WTC11 (cell line): ENCODE measurements at regions not wholly inside any gene's neighbourhood (a gene's known extent, or its start where the extent isn't known, plus 50 kb on each side); places are given as distances from the start of the nearest gene placed in this dataset.

ENCODE experiments used
- AFF4 ChIP-seq: sonication (generic); formaldehyde crosslinking; IDR thresholded peaks from 2 replicates; pipeline ENCODE4 v1.8.1; 2023; ENCODE audit warnings: mild to moderate bottlenecking, missing genetic modification reagents, borderline replicate concordance
- CTCF ChIP-seq: fragments of 200-600 bp; IDR thresholded peaks from 2 replicates; pipeline ENCODE4 v1.8.0; 2022; ENCODE audit warnings: antibody characterized with exemption
- FOXJ3 ChIP-seq: sonication (generic); formaldehyde crosslinking; IDR thresholded peaks from 2 replicates; pipeline ENCODE4 v1.9.0; 2021; ENCODE audit warnings: missing genetic modification reagents, mild to moderate bottlenecking, borderline replicate concordance
- FOXP4 ChIP-seq: sonication (generic); formaldehyde crosslinking; IDR thresholded peaks from 2 replicates; pipeline ENCODE4 v1.8.0; 2022; ENCODE audit warnings: mild to moderate bottlenecking, missing genetic modification reagents
- GRHL2 ChIP-seq: fragments of 250-450 bp; sonication (Bioruptor Pico); IDR thresholded peaks from 2 replicates; pipeline ENCODE4 v1.8.0; 2022; ENCODE audit warnings: mild to moderate bottlenecking, moderate library complexity; ENCODE audit not compliant: insufficient replicate concordance, severe bottlenecking
- IRF2 ChIP-seq: sonication (generic); formaldehyde crosslinking; IDR thresholded peaks from 2 replicates; pipeline ENCODE4 v1.8.0; 2022; ENCODE audit warnings: low read depth, missing genetic modification reagents, borderline replicate concordance
- MXD4 ChIP-seq: fragments of 250-450 bp; sonication (Bioruptor Pico); IDR thresholded peaks from 2 replicates; pipeline ENCODE4 v1.8.0; 2021; ENCODE audit warnings: mild to moderate bottlenecking, moderate library complexity, borderline replicate concordance
- NFE2L1 ChIP-seq: sonication (generic); formaldehyde crosslinking; IDR thresholded peaks from 2 replicates; pipeline ENCODE4 v1.8.1; 2023; ENCODE audit warnings: missing genetic modification reagents
- NR1H2 ChIP-seq: sonication (generic); formaldehyde crosslinking; IDR thresholded peaks from 2 replicates; pipeline ENCODE4 v1.9.0; 2021; ENCODE audit warnings: mild to moderate bottlenecking, moderate library complexity, missing genetic modification reagents
- PRDM15 ChIP-seq: sonication (generic); formaldehyde crosslinking; IDR thresholded peaks from 2 replicates; pipeline ENCODE4 v1.8.0; 2022; ENCODE audit warnings: missing genetic modification reagents
- USF1 ChIP-seq: sonication (generic); formaldehyde crosslinking; IDR thresholded peaks from 2 replicates; pipeline ENCODE4 v1.8.0; 2022; ENCODE audit warnings: mild to moderate bottlenecking, missing genetic modification reagents
- ZNF512 ChIP-seq: sonication (generic); formaldehyde crosslinking; IDR thresholded peaks from 2 replicates; pipeline ENCODE4 v1.8.1; 2022; ENCODE audit warnings: missing genetic modification reagents, borderline replicate concordance
- TF ChIP-seq, protein P1 (sequence below): sonication (generic); formaldehyde crosslinking; IDR thresholded peaks from 2 replicates; pipeline ENCODE4 v1.8.1; 2022; ENCODE audit warnings: low read depth, missing genetic modification reagents, borderline replicate concordance

DNA sequence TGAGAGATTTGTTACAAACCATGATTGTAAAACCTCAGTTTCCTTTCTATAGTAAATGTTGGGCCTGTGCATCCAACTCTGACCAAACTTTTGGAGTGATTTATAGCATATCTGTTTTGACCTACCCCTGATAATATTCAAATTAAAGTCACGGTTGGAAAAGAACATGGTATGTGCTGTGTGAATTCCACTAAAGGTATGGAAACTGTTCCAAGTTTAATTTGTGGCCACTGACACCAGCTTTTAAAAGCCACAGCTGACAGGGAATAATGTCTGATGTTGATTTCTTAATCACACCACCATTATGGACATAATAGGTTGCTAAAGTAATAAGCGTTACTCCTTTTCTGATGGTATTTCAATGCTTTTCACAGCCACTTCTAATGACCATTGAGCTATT is 1215.9 kb downstream of the CDH8 start (continued):
- no peak for TF ChIP-seq PRDM15 (CRISPR knock-in tag)
- no peak for TF ChIP-seq ZNF512
- TF ChIP-seq GRHL2 (CRISPR knock-in tag): no peak
- TF ChIP-seq IRF2: no peak
- TF ChIP-seq NR1H2 (CRISPR knock-in tag): no peak
- TF ChIP-seq CTCF: no peak
- TF ChIP-seq NFE2L1: no peak
- TF ChIP-seq, protein P1, sequence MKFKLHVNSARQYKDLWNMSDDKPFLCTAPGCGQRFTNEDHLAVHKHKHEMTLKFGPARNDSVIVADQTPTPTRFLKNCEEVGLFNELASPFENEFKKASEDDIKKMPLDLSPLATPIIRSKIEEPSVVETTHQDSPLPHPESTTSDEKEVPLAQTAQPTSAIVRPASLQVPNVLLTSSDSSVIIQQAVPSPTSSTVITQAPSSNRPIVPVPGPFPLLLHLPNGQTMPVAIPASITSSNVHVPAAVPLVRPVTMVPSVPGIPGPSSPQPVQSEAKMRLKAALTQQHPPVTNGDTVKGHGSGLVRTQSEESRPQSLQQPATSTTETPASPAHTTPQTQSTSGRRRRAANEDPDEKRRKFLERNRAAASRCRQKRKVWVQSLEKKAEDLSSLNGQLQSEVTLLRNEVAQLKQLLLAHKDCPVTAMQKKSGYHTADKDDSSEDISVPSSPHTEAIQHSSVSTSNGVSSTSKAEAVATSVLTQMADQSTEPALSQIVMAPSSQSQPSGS (CRISPR knock-in tag): no peak
- TF ChIP-seq AFF4 (CRISPR knock-in tag): no peak
- TF ChIP-seq FOXP4 (CRISPR knock-in tag): no peak
- TF ChIP-seq USF1: no peak
- no peak for TF ChIP-seq MXD4 (CRISPR knock-in tag)
- no peak for TF ChIP-seq FOXJ3
